GM12891 (cell line): ENCODE measurements at regions not wholly inside any gene's neighbourhood (a gene's known extent, or its start where the extent isn't known, plus 50 kb on each side); places are given as distances from the start of the nearest gene placed in this dataset.
"Not testable (repeated sequence)": the region's sequence is repeated elsewhere in the genome, so short reads cannot be mapped to it uniquely, and the experiment has no call there.

ENCODE experiments used
- DNase-seq: peaks from one replicate; pipeline ENCODE4 v3.0.0; 2011; ENCODE audit warnings: low spot score; ENCODE audit not compliant: insufficient read length
- FAIRE-seq: peaks from 2 replicates; lab custom pipeline; 2011; peaks lifted over from hg19 to GRCh38; lab: Jason Lieb, UNC
- PAX5 ChIP-seq: IDR thresholded peaks from 2 replicates; pipeline ENCODE4 v1.6.1; 2011; ENCODE audit warnings: low read length, moderate library complexity, mild to moderate bottlenecking; ENCODE audit not compliant: insufficient read depth, severe bottlenecking
- POLR2A ChIP-seq: IDR thresholded peaks from 2 replicates; pipeline ENCODE4 v1.6.1; 2011; ENCODE audit warnings: low read depth, low read length, control low read depth
- POLR2AphosphoS5 ChIP-seq: IDR thresholded peaks from 2 replicates; pipeline ENCODE4 v1.6.1; 2011; ENCODE audit warnings: low read depth, low read length, control low read depth
- POU2F2 ChIP-seq: IDR thresholded peaks from 2 replicates; pipeline ENCODE4 v1.6.1; 2011; ENCODE audit warnings: low read depth, mild to moderate bottlenecking, control low read depth, low read length, moderate library complexity
- SPI1 ChIP-seq: IDR thresholded peaks from 2 replicates; pipeline ENCODE4 v1.6.1; 2011; ENCODE audit warnings: low read depth, low read length, control low read depth
- TAF1 ChIP-seq: IDR thresholded peaks from 2 replicates; pipeline ENCODE4 v1.6.1; 2011; ENCODE audit warnings: low read depth, low read length, control low read depth

DNA sequence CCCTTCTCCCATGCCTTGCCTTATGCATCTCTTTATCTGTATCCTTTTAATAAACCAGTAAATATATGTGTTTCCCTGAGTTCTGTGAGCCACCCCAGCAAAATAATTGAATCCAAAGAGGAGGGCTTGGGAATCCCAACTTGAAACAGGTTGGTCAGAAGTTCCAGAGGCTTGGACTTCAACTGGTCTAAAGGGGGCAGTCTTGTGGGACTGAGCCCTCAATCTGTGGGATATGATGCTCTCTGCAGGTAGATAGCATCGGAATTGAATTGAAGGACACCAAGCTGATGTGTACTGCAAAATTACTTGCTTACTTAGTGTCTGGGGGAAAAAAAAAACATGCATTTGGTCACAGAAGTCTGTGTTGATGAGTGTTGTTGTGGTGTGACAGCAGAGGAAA is 1033.5 kb upstream of the TMEFF2 start:
- TF ChIP-seq POLR2AphosphoS5 = no peak
- TF ChIP-seq PAX5 = no peak
- TF ChIP-seq POLR2A = no peak
- TF ChIP-seq POU2F2 = no peak
- TF ChIP-seq TAF1 = no peak
- TF ChIP-seq SPI1 = no peak
- no peak for FAIRE-seq
- no peak for DNase-seq

DNA sequence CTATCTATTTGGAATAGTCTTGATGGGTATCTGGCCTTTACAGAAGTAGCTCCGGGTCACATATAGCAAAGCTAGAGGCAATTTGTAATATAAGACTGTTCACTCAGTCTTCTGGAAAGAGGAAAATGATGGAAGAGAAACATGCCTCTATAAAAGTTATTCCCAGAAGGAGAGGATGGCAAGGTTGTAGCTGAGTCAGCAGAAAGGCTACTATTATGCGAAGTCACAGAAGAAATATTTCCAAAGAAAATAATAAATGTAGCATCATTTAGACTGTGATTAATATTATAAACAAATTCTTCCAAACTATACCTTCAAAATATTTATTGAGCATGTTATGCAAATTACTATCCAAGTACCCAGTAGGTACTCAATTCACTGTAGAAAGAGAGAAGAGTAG is 1027.7 kb upstream of the TMEFF2 start:
- TF ChIP-seq POU2F2 (no peak), PAX5 (no peak), TAF1 (no peak), SPI1 (no peak), POLR2AphosphoS5 (no peak), POLR2A (no peak)
- no peak for DNase-seq
- FAIRE-seq = no peak

DNA sequence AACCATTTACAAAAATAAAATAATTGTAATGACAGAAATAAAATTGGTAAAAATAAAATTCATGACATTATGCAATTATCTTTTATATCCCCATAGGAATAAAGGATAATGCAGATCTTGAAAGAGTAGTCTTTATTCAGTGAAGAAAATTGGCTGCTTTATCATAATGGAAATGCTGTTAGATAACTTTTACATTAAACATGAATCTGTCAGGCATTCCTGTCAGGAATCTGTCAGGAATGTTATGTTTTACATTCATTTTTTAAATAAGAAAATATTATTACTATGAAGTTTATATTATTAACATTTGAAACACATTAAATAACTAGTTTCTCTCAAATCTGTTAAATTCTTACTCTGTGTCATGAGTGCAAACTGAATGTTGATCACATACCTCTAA is 1024.7 kb upstream of the TMEFF2 start:
- DNase-seq = no peak
- FAIRE-seq = no peak
- no peak for TF ChIP-seq POLR2AphosphoS5

- DNase-seq (no peak), FAIRE-seq (no peak)
- TF ChIP-seq SPI1 = no peak
- TF ChIP-seq POU2F2 = no peak
- TF ChIP-seq TAF1 = no peak
- no peak for TF ChIP-seq POLR2AphosphoS5
Observed at GRCh38 chr2:193201583-193201982, 1006.9 kb upstream of the TMEFF2 start.

DNA sequence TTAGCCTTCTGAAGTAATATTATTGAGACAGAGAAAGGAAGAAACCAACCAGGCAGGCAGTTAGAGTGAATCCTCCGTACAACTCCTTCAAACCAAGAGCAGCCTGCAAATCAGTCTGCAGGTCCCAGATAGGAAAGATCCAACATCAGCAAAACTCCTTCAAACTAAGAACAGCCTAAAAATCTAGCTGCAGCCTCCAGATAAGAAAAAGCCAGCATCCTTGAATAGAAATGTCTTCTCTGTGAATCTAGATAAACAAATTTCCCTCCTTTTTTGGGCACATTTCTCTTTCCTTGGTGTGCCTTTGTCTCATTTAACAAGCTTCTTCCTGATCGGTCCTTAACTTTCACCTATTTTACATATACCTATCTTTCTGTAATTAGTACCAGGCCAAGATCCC is 1004.6 kb upstream of the TMEFF2 start:
- TF ChIP-seq TAF1 (no peak), POLR2A (no peak), POLR2AphosphoS5 (no peak), POU2F2 (no peak), SPI1 (no peak), PAX5 (no peak)
- DNase-seq (no peak), FAIRE-seq (no peak)

- TF ChIP-seq POLR2A (no peak), PAX5 (no peak), POU2F2 (no peak), SPI1 (no peak), POLR2AphosphoS5 (no peak), TAF1 (no peak)
- FAIRE-seq = no peak
- no peak for DNase-seq
Observed at GRCh38 chr2:193187816-193188215, 993.1 kb upstream of the TMEFF2 start.

- FAIRE-seq, DNase-seq: not testable (repeated sequence)
Observed at GRCh38 chr2:193170981-193171380, 976.2 kb upstream of the TMEFF2 start.

GRCh38 chr2:193156480-193156879 is 961.7 kb upstream of the TMEFF2 start:
- no peak for DNase-seq
- no peak for FAIRE-seq
- TF ChIP-seq POU2F2 (no peak), POLR2AphosphoS5 (no peak), PAX5 (no peak), TAF1 (no peak), POLR2A (no peak), SPI1 (no peak)

DNA sequence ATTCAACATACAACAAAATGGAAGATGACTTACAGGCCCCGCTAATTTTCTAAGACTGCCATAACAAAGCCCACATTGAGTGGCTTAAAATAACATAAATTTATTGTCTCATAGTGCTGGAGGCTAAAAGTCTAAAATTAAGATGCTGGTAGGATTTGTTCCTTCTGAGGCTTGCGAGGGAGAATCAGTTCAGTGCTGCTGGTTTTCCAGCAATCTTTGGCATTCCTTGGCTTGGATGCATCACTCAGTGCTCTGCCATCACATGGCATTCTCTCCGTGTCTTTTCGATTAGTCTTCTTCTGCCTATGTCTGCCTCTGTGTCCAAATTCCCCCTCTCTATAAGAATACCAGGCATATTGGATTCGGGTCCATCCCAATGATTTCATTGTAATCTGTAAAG is 959.3 kb upstream of the TMEFF2 start:
- FAIRE-seq = no peak
- no peak for TF ChIP-seq POLR2A
- TF ChIP-seq TAF1 = no peak
- no peak for TF ChIP-seq POLR2AphosphoS5
- no peak for TF ChIP-seq SPI1
- no peak for TF ChIP-seq PAX5
- no peak for TF ChIP-seq POU2F2
- DNase-seq = no peak

GRCh38 chr2:193153576-193153975 is 958.8 kb upstream of the TMEFF2 start:
- no peak for TF ChIP-seq TAF1
- DNase-seq = no peak
- FAIRE-seq = no peak

DNA sequence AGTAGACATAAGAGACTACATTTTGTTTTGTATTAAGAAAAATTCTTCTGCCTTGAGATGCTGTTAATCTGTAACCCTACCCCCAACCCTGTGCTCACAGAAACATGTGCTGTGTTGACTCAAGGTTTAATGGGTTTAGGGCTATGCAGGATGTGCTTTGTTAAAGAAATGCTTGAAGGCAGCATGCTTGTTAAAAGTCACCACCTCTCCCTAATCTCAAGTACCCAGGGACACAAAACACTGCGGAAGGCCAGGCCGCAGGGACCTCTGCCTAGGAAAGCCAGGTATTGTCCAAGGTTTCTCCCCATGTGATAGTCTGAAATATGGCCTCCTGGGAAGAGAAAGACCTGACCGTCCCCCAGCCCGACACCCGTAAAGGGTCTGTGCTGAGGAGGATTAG is 947.7 kb upstream of the TMEFF2 start:
- FAIRE-seq, DNase-seq: not testable (repeated sequence)

DNA sequence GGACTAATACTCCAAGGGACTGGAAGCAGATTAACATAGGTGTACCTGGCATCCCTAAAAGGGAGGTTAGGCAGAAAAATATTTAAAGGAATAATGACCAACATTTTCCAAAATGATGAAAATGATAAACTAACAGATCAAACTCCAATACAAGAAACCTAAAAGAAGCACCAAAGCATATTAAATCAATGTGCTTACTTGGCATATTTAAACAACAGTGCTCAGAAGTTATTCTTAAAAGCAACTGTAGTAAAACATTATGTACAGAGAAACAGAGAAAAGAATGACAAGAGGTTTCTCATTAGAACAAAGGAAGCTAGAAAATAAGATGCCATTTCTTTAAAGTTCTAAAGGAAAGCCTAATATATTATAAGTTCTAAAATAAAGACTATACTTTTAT is 947.3 kb upstream of the TMEFF2 start:
- no peak for FAIRE-seq
- no peak for TF ChIP-seq POU2F2
- DNase-seq = no peak

DNA sequence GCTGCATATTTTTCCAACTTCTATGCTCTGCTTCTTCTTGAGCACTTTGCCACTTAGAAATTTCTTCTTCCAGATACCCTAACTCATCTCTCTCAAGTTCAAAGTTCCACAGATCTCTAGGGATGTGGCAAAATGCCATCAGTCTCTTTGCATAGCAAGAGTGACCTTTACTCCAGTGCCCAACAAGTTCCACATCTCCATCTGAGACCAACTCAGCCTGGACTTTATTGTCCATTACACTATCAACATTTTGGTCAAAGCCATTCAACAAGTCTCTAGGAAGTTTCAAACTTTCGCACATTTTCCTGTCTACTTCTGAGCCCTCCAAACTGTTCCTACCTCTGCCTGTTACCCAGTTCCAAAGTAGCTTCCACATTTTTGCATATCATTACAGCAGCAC is 946.2 kb upstream of the TMEFF2 start:
- not testable (repeated sequence) for DNase-seq

More for the DNA sequence above, 946.2 kb upstream of the TMEFF2 start:
- FAIRE-seq = not testable (repeated sequence)
